Smooth muscle cell (in vitro differentiated cells): ENCODE measurements at regions not wholly inside any gene's neighbourhood (a gene's known extent, or its start where the extent isn't known, plus 50 kb on each side); places are given as distances from the start of the nearest gene placed in this dataset.
A peak's percentile ranks its signal among the peaks of the same experiment; 100 is the strongest.

ENCODE experiments used
- DNase-seq: peaks from one replicate; lab custom pipeline; 2025; ENCODE audit not compliant: unreplicated experiment; lab: John Stamatoyannopoulos, UW
- H2AFZ ChIP-seq: fragments of 200-600 bp; sonication (generic); 2 replicates; pipeline ENCODE4 v1.6.0; 2016; ENCODE audit warnings: antibody characterized with exemption, low read depth, mild to moderate bottlenecking
- H3F3A ChIP-seq: fragments of 200-600 bp; sonication (generic); 2 replicates; pipeline ENCODE4 v1.6.0; 2017; ENCODE audit warnings: antibody characterized with exemption, low read depth
- H3K27ac ChIP-seq: fragments of 200-600 bp; sonication (generic); 2 replicates; pipeline ENCODE4 v1.5.1; 2016; ENCODE audit warnings: low read depth, mild to moderate bottlenecking
- H3K27me3 ChIP-seq: fragments of 200-600 bp; sonication (generic); 2 replicates; pipeline ENCODE4 v1.6.1; 2016; ENCODE audit warnings: low read depth, mild to moderate bottlenecking
- H3K36me3 ChIP-seq: fragments of 200-600 bp; sonication (generic); 2 replicates; pipeline ENCODE4 v1.5.1; 2016; ENCODE audit warnings: low read depth
- H3K4me1 ChIP-seq: fragments of 200-600 bp; sonication (generic); 2 replicates; pipeline ENCODE4 v1.5.1; 2016; ENCODE audit warnings: low read depth
- H3K4me2 ChIP-seq: fragments of 200-600 bp; sonication (generic); 2 replicates; pipeline ENCODE4 v1.6.0; 2016; ENCODE audit warnings: mild to moderate bottlenecking
- H3K4me3 ChIP-seq: fragments of 200-600 bp; sonication (generic); 2 replicates; pipeline ENCODE4 v1.5.1; 2016; ENCODE audit warnings: mild to moderate bottlenecking
- H3K79me2 ChIP-seq: fragments of 200-600 bp; sonication (generic); 2 replicates; pipeline ENCODE4 v1.6.0; 2016; ENCODE audit warnings: low read depth, mild to moderate bottlenecking
- H3K9ac ChIP-seq: fragments of 200-600 bp; sonication (generic); 2 replicates; pipeline ENCODE4 v1.6.0; 2016; ENCODE audit warnings: low read depth
- H3K9me3 ChIP-seq: fragments of 200-600 bp; sonication (generic); replicated peaks from 2 replicates; pipeline ENCODE4 v1.5.1; 2016; ENCODE audit warnings: low read depth
- H4K20me1 ChIP-seq: fragments of 200-600 bp; sonication (generic); 2 replicates; pipeline ENCODE4 v1.6.0; 2016; ENCODE audit warnings: low read depth
- CTCF ChIP-seq: fragments of 200-600 bp; sonication (generic); IDR thresholded peaks from 2 replicates; pipeline ENCODE4 v1.5.1; 2017; ENCODE audit warnings: borderline replicate concordance, mild to moderate bottlenecking, antibody characterized with exemption; ENCODE audit not compliant: insufficient read depth, poor library complexity, severe bottlenecking
- WGBS: methylation state at CpG from one replicate; pipeline ENCODE4 v1.1.7; 2016; ENCODE audit warnings: low lambda C conversion rate; 5-methylcytosine and 5-hydroxymethylcytosine counted together

GRCh38 chr10:9786576-9786975 is 1231.1 kb upstream of the CELF2 start:
- no peak for TF ChIP-seq CTCF
- no peak for DNase-seq

GRCh38 chr10:9789996-9790395 is 1227.7 kb upstream of the CELF2 start:
- Histone ChIP-seq H3K4me2 (no peak overlapping the region), H3F3A (no peaks in the 10 kb centered on the region), H3K4me3 (no peak overlapping the region), H4K20me1 (no peaks in the 10 kb centered on the region), H3K27ac (no peak overlapping the region), H3K9me3 (no peaks in the 10 kb centered on the region), H3K27me3 (no peaks in the 10 kb centered on the region), H3K9ac (no peak overlapping the region), H2AFZ (no peak overlapping the region), H3K79me2 (no peaks in the 10 kb centered on the region), H3K4me1 (no peaks in the 10 kb centered on the region), H3K36me3 (no peaks in the 10 kb centered on the region)
- no peak for TF ChIP-seq CTCF
- 87% methylated on average over 5 of the region's 5 CpGs for WGBS
- DNase-seq: no peak

More at GRCh38 chr10:9786576-9786975, 1231.1 kb upstream of the CELF2 start:
- Histone ChIP-seq H3K36me3 (no peaks in the 10 kb centered on the region), H2AFZ (no peak overlapping the region), H3K9me3 (no peaks in the 10 kb centered on the region), H3K4me1 (no peaks in the 10 kb centered on the region), H4K20me1 (no peaks in the 10 kb centered on the region), H3K9ac (no peak overlapping the region), H3K4me2 (no peak overlapping the region), H3K27me3 (no peaks in the 10 kb centered on the region), H3K4me3 (no peak overlapping the region), H3K79me2 (no peaks in the 10 kb centered on the region), H3K27ac (peak overlapping the region; percentile 3), H3F3A (no peaks in the 10 kb centered on the region)
- 73% methylated on average over 3 of the region's 3 CpGs for WGBS

GRCh38 chr10:9792181-9792580 is 1225.5 kb upstream of the CELF2 start:
- Histone ChIP-seq H2AFZ (no peak overlapping the region), H3K4me3 (no peak overlapping the region), H3K79me2 (no peaks in the 10 kb centered on the region), H3K9ac (no peak overlapping the region), H3K27me3 (no peaks in the 10 kb centered on the region), H3K4me2 (no peak overlapping the region), H4K20me1 (no peaks in the 10 kb centered on the region), H3K9me3 (no peaks in the 10 kb centered on the region), H3F3A (no peaks in the 10 kb centered on the region), H3K27ac (no peak overlapping the region), H3K36me3 (no peaks in the 10 kb centered on the region), H3K4me1 (no peaks in the 10 kb centered on the region)
- WGBS: 70% methylated on average over 3 of the region's 3 CpGs
- TF ChIP-seq CTCF: no peak
- DNase-seq: no peak

- no peaks in the 10 kb centered on the region for H3F3A ChIP-seq
- no peaks in the 10 kb centered on the region for H3K79me2 ChIP-seq
- H3K4me2 ChIP-seq: no peak overlapping the region
- no peak overlapping the region for H3K27ac ChIP-seq
- TF ChIP-seq CTCF: no peak
- no peaks in the 10 kb centered on the region for H3K36me3 ChIP-seq
- H3K9ac ChIP-seq: no peak overlapping the region
- H4K20me1 ChIP-seq: no peaks in the 10 kb centered on the region
- H3K4me1 ChIP-seq: no peaks in the 10 kb centered on the region
- no peaks in the 10 kb centered on the region for H3K9me3 ChIP-seq
- H3K27me3 ChIP-seq: no peaks in the 10 kb centered on the region
- peak overlapping the region; percentile 14 for H2AFZ ChIP-seq
- H3K4me3 ChIP-seq: no peak overlapping the region
- 47% methylated on average over 3 of the region's 3 CpGs for WGBS
- no peak for DNase-seq
These were observed 1221.1 kb upstream of the CELF2 start for GRCh38 chr10:9796564-9796963.
